Thoracic aorta (tissue), 2 donors: ENCODE measurements at regions not wholly inside any gene's neighbourhood (a gene's known extent, or its start where the extent isn't known, plus 50 kb on each side); places are given as distances from the start of the nearest gene placed in this dataset.

ENCODE experiments used
- ATAC-seq: fragments of 150-250 bp; one replicate; pipeline ENCODE4 v1.8.0; 2017; ENCODE audit warnings: low read depth; ENCODE audit not compliant: insufficient number of reproducible peaks, low FRiP score
- DNase-seq: peaks from one replicate; pipeline ENCODE4 v3.0.0-alpha.2; 2020; ENCODE audit warnings: low spot score
- H3K27ac ChIP-seq, 2 donors: fragments of 200-600 bp; sonication (generic); 1 replicate in 1 of 2; 2 replicates in 1 of 2; pipeline ENCODE4 v1.5.1; 2016; ENCODE audit warnings: mild to moderate bottlenecking in 2 of 2, moderate library complexity in 2 of 2
- H3K27me3 ChIP-seq: fragments of 200-600 bp; sonication (generic); replicated peaks from 2 replicates; pipeline ENCODE4 v1.6.0; 2016; ENCODE audit warnings: mild to moderate bottlenecking; ENCODE audit not compliant: insufficient read depth
- H3K36me3 ChIP-seq: fragments of 200-600 bp; sonication (generic); one replicate; pipeline ENCODE4 v1.5.1; 2016
- H3K4me1 ChIP-seq, 2 donors: fragments of 200-600 bp; sonication (generic); 1 replicate in 1 of 2; 2 replicates in 1 of 2; pipeline versions ENCODE4 v1.5.1 to v1.6.0; 2016; ENCODE audit warnings: low read depth in 2 of 2, mild to moderate bottlenecking in 1 of 2; ENCODE audit not compliant: control insufficient read depth in 1 of 2
- H3K4me3 ChIP-seq: fragments of 200-600 bp; sonication (generic); 2 replicates; pipeline ENCODE4 v1.5.1; 2016; ENCODE audit warnings: mild to moderate bottlenecking
- H3K9me3 ChIP-seq: fragments of 200-600 bp; sonication (generic); 2 replicates; pipeline ENCODE4 v1.5.1; 2016
- CTCF ChIP-seq: fragments of 200-600 bp; sonication (generic); IDR thresholded peaks from one replicate; pipeline ENCODE4 v1.5.1; 2019; ENCODE audit warnings: antibody characterized with exemption

GRCh38 chr12:84685379-84685778 is 227.2 kb downstream of the SLC6A15 start:
- no peak for TF ChIP-seq CTCF
- Histone ChIP-seq H3K27ac (no peak overlapping the region), H3K9me3 (no peaks in the 10 kb centered on the region), H3K4me3 (no peak overlapping the region), H3K36me3 (no peaks in the 10 kb centered on the region), H3K27me3 (no peaks in the 10 kb centered on the region), H3K4me1 (no peaks in the 10 kb centered on the region)
- no peak for DNase-seq
- ATAC-seq = no peak

DNA sequence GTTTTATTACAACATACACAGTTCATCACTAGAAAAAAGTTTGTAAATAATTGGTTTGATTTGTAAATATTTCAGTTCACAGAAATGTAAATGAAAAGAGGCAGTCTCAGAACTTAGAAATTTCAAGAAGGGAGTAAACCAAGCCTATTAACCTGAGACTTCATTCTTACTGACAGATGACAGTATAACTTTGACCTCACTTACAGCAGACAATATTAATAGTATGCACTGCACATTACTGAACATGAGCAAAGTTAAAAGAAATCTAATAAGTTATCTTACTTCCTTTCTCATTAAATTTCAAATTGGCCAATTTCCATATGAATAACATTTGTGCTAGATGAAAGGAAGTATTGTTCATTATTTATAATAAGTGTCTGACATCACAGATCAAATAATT is 235.8 kb downstream of the SLC6A15 start:
- no peak for ATAC-seq
- no peaks in the 10 kb centered on the region for H3K36me3 ChIP-seq
- no peaks in the 10 kb centered on the region for H3K9me3 ChIP-seq
- no peak overlapping the region for H3K4me3 ChIP-seq
- no peak overlapping the region for H3K27ac ChIP-seq
- TF ChIP-seq CTCF = no peak
- no peaks in the 10 kb centered on the region for H3K4me1 ChIP-seq
- DNase-seq = no peak
- no peaks in the 10 kb centered on the region for H3K27me3 ChIP-seq

DNA sequence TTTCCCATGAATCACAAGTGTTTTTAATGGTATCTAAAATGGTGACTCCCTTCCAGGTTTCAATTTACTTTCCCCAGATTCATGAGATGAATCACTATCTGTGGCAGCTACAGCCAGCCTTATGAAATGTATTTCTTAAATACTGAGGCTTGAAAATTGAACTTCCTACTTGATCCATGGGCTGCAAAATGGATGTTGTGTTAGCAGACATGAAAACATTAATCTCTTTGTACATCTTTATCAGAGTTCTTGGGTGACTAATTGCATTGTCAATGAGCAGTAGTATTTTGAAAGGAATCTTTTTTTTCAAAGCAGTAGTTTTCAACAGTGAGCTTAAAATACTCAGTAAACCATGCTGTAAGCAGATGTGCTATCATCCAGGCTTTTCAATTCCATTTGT is 250.8 kb downstream of the SLC6A15 start:
- H3K27ac ChIP-seq = no peak overlapping the region
- H3K27me3 ChIP-seq = no peaks in the 10 kb centered on the region
- no peaks in the 10 kb centered on the region for H3K36me3 ChIP-seq
- ATAC-seq (no peak), DNase-seq (no peak)
- no peak for TF ChIP-seq CTCF
- no peak overlapping the region for H3K4me3 ChIP-seq
- no peaks in the 10 kb centered on the region for H3K4me1 ChIP-seq
- H3K9me3 ChIP-seq = no peaks in the 10 kb centered on the region

GRCh38 chr12:84660139-84660538 is 252.5 kb downstream of the SLC6A15 start:
- no peaks in the 10 kb centered on the region for H3K9me3 ChIP-seq
- H3K4me3 ChIP-seq = no peak overlapping the region
- no peak for ATAC-seq
- H3K27ac ChIP-seq = no peak overlapping the region
- no peak for TF ChIP-seq CTCF
- no peaks in the 10 kb centered on the region for H3K4me1 ChIP-seq
- H3K36me3 ChIP-seq = no peaks in the 10 kb centered on the region
- H3K27me3 ChIP-seq = no peaks in the 10 kb centered on the region
- no peak for DNase-seq

DNA sequence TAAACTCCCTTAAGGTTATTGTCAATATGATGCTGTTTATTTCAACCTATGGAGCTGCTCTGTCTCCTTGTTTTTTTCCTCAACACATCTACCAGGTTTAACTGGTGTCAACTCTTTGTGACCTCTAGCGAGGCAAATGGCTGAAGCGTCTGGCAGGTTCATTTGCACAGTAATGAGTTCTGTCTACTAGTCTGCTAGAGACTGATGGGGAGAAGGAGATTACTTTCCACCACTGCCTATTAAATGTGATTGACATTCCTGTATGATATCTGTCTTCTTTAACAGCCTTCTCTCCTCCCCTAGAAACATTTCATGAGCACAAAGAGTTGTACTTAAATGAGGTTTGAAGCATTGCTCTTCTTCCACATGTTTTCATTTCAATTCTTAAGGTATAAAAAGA is 253.7 kb downstream of the SLC6A15 start:
- Histone ChIP-seq H3K36me3 (no peaks in the 10 kb centered on the region), H3K27me3 (no peaks in the 10 kb centered on the region), H3K4me1 (no peaks in the 10 kb centered on the region), H3K9me3 (no peaks in the 10 kb centered on the region), H3K27ac (no peak overlapping the region), H3K4me3 (no peak overlapping the region)
- no peak for DNase-seq
- no peak for ATAC-seq
- no peak for TF ChIP-seq CTCF
